Hypothalamus (tissue), 51 donors: ENCODE measurements at regions not wholly inside any gene's neighbourhood (a gene's known extent, or its start where the extent isn't known, plus 50 kb on each side); places are given as distances from the start of the nearest gene placed in this dataset.
"Not testable (repeated sequence)": the region's sequence is repeated elsewhere in the genome, so short reads cannot be mapped to it uniquely, and the experiment has no call there.

Experiments
- DNase-seq, 51 donors: peaks; one replicate each; lab custom pipeline; 2025; lab: John Stamatoyannopoulos, UW

DNA sequence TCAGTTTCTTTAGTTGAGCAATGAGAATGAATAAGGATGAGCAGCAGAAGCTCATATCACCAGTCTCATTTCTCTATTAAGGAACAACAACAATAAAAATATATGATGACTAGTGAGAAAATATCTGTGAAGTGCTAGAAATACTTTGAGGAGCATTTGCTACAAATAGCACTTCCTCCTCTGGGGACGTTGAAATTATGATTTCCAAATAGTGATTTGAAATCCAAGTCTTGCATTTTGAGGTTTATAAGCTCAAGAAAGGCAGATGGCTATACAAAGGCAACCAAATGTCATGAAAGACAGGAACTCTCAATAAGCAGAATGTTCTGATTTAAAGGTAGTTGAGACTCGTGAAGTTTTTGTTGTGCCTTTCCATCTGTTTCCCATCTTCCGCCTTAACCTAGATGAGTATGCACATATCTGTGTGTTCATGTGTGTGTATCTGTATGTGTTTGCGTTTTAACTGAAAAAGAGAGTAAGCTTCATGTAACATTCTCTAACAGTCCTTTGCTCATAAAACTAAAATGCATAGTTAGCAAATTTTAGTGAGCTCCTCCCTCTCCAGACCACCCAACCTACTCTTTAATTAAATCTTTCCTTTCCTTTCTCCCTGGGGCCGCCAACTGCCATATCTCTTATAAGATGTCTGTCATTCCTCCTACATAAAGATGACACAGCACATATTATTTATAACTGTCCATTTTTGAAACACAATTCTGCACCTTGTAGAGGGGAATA is 222.6 kb upstream of the RASGEF1B start:
- DNase-seq, result no peak

DNA sequence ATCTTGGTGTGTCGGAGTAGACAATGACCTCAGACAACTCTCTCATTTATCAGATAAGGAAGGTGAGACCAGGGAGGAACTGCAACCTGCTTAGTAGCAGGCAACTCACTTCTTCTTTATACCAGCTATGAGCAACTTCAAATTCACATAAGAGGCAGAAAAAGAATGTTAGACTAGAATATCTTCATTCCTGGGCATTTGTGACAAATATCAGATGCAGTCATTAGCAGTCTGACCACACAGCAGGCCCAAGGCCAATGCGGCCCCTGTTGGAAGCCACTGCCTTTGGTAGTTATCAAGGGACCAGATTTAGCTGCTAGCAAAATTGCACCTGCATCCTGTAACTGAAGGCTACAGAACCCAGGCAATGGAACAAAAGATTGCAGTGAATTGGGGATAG is 219.2 kb upstream of the RASGEF1B start:
- no peak for DNase-seq

DNA sequence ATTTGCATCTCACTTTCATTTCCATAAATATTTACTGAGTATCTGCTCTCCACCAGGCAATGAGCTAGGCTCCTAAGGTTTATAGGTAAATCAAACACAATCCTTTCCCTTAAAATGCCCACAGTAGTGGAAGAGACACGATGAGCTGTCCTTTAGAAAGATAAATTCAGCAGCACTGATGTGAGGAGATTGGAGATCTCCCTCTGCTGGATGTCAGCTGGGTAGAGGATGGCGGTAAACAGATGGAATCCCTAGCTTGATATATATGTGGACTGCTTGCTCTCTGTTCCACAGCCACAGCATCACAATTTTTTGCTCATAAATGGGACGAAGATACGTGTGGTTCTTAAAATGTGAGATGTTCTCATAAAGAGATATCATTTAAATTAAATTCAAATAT is 216.4 kb upstream of the RASGEF1B start:
- DNase-seq, result peak in 7 of 51 donors; percentile 1 to 23 (median 7)

DNA sequence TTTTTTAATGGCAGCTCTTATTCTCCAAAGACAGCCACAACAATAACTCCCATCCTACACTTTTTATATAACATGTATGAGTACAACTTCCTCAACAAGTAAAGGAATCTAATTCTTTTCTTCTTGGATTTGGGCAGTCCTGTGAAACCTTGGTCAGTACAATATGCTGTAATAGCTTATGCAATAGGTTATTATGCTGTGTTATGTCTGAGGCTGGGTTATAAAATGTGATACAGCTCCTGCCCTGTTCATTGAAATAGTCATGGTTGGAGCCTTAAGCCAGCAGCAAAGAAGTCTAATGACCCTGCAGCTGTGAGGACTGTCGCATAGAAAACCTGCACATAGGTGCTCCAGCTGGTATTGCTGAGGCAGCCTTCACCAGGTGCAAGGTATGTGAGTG is 215.8 kb upstream of the RASGEF1B start:
- no peak for DNase-seq

DNA sequence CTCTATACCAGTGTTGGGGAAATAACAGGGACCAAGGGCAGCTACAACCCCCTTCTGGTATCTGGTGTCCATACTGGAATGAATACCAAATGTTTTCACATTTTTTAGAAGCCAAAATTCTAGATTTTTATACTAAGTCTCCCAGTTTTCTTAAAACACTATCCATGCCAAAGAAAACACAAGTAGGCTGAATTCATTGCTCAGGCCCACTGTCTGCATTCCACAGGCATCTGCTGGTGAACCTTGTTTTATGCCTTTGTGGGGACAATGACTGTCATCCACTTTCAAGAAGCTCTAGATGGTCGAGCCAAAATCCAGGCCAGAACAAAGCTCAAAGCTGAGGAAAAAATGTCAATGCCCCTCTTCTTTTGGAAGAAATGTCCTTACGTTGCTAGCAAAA is 213.4 kb upstream of the RASGEF1B start:
- no peak for DNase-seq

DNA sequence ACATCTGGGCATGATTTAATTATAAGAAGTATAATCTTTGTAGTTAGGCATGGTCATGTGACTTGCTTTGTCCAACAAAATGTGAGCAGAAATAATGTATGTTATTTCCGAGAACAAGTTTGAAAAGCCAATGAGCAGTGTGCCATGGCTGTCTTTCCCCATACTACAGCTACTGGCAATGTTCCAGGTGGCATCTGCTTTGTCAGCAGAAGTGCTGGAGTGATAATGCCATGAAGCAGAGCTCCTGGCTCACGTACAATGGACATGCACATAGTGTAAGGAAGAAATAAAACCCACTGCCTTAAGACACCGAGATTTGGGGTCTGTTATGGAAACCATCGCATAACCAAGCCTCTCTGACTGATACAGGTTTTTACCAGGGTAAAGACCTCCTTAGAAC is 212.6 kb upstream of the RASGEF1B start:
- no peak for DNase-seq

DNA sequence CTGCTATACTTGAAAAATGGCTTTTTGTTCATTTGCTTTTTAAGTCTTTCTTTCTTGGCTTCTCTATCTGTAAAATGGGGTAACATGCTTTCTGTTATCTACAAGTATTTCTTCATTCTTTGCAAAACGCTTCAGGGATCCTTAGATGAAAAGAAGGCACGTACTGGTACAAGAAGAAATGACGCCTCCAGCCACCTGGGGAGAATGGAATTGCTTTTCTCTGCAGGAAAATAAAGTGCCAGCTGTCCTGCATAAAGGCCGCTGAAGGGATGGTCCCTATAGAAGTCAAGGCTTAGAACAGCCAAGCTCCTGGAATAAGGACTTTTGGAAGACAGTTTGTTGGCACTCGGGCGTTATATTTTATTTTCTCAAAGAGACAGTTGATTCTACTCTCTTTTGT is 210.8 kb upstream of the RASGEF1B start:
- no peak for DNase-seq

DNA sequence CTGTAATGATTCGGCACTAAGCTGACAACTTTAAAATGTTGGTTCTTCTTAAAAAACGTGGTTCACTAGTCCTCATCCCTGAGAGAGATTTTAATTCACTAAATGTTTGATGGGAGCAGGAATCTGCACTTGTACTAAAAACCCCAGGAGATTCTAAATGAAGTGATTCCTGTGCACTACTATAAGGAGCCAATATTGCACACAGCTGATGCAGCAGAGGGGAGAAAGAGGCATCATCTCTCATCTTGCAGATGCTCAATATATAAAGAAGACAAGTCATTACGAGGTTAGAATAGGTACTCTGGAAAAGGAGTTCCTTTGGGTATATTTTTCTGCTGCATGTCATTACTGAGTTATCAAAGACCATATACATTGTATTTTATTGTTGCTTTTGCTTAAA is 207.6 kb upstream of the RASGEF1B start:
- no peak for DNase-seq

DNA sequence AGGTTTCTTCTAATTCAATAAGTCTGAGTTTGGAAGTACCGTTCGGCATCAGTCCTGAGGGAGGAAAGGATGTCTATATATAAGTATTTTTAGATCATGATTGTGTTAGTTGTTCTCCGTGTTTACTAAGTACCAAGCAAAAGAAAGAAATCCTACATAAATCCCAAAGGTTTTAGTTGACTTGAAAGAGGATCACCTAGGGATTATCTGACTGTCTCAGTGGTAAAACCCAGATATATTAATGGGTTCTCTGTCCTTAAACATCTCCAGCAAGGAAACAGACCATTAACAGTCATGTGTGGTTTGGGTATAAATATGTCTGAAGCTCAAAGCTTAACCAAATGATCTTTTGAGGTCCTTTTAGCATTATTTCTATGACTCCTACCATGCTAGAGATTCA is 207.1 kb upstream of the RASGEF1B start:
- no peak for DNase-seq

DNA sequence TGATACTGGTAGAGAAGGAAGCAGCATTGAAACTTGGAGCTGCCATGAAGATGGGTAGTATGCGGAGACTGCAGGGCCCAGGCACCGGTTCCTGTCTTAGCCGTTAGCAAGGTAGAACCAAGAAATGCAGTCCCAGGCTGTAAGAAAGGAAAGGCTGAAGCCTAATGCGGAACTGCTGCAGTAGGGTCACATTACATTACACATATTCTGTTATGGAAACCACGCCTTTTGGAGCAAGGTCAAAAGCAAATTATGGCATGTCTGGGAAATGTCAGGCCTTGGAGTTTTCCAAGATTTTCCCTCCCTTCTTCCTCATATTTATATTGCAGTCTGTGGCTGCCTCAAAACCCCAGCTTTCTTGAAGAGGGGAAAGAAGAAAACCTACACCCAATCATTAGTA is 204.8 kb upstream of the RASGEF1B start:
- no peak for DNase-seq

DNA sequence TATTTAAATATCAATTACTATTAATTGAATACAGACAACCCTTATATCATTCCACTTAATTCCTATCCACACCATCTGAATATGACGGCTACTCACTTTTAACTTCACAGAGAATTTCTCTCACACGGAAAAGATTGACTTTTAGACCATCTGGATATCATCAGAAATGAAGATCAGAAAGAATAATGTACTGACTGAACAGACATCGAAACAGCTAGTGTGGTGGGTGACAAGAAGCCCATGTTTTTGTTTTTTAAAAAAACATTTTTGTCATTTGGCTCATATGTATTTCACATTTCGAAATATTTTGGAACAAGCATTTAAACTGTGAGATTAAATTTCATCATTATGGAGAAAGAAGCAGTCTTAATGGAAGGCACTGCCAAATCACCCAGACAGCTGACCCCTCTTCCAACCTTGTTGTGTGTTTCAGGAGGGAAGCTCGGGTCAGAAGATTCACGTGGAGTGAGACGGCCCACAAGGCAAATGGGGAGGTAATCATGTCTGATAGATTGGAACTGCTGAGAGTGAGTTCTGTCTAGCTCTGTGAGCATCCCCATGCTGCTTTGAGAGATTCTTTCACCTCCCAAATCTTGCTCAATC is 204.2 kb upstream of the RASGEF1B start:
- DNase-seq, result no peak

DNA sequence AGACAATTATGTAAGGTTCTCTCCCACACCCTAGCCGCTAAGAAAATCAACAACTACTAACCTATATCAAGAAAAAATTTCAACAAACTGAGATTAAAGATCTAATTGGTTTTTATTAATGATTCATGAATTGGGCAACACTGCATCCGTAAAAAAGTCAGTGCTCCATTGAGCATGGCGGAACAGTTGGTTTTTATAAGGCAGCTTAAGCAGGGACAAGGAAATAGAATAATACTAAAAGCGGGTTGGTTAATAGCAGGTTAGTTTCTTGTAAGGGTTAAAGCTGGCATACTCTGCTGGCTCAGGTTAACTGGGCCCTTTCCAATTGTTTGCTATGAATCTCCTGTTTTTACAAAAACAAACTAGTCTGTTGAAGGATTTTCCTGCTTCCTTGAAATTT is 202.3 kb upstream of the RASGEF1B start:
- no peak for DNase-seq

DNA sequence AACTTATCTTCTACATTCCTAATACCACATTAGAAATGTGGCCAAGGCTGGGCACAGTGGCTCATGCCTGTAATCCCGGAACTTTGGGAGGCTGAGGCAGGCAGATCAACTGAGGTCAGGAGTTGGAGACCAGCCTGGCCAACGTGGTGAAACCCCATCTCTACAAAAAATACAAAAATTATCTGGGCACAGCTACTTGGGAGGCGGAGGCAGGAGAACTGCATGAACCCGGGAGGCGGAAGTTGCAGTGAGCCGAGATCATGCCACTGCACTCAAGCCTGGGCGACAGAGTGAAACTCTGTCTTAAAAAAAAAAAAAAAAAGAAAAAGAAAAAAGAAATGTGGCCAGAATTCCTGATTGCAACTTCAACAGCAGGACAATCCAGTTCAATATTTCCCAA is 196.6 kb upstream of the RASGEF1B start:
- not testable (repeated sequence) for DNase-seq

DNA sequence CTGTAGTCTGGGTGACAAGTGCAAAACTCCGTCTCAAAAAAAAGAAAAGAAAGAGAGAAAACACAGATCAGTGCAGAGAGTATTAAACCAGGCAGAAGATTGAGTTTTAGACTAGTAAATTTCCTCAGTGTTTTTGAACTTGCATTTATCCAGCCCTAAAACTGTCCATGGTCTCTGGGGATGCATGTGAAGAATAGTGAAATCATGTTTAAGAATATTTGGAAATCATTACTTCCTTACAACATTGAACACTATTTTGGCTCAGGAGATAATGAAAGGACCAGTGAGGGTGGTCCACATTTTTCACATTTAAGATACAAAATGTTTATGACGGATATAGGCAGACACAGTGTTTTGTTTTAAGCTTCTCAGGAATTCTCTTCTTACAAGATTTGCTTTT is 195.8 kb upstream of the RASGEF1B start:
- DNase-seq, result no peak

DNA sequence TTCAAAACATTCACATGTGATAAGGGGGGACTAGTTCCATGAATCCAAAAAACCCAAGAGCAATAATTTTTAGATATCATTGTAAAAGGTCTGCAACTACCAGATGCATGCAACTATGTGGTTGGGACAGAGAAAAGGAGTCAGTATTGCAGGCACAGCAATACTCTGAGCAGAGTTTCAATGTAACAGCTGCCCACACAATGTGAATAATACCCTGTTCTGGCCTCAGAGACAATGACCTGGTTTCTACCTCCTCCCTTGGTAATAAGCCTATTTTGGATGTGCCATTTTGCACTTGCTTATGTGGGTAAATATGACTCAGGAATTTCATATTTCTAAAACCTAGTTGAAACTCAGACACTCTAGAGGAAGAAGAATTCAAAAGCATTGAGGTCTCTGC is 194.8 kb upstream of the RASGEF1B start:
- no peak for DNase-seq

DNA sequence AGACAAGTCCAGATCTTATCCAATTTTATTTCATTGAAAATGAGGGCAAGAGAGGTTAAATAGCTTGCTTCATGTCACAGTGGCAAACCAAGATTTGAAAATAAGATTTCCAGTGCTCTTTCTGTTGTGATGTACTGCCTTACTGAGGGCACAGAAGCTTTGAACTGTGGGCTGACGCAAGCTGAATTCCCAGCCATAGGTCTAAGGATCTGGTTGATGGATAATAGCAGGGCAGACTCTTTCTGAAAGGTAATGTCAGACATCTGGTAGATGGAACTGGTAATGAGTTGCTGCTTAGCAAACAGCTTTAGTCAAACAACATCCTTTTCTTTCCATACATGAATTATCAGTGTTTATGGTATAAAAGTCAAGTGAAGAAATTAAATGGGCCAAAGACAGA is 193.9 kb upstream of the RASGEF1B start:
- DNase-seq, result no peak

DNA sequence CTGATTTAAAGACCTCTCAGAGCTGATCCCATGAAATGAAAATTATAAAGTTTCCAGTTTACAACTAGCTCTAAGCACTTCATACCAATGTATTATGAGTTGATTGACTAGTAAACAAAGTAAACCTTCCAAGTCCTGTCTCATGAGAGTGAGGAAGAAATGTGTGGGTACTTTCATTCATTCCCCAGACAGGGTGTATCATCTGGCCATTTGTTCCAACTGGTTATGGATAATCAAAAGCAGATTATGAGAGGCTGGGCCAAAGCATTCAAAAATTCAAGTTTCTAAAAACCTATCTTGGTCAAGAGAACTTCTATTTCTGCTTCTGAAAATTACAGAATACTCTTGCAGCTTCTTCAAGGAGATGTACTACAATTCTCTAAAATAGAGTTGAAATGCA is 193.3 kb upstream of the RASGEF1B start:
- DNase-seq, result no peak

DNA sequence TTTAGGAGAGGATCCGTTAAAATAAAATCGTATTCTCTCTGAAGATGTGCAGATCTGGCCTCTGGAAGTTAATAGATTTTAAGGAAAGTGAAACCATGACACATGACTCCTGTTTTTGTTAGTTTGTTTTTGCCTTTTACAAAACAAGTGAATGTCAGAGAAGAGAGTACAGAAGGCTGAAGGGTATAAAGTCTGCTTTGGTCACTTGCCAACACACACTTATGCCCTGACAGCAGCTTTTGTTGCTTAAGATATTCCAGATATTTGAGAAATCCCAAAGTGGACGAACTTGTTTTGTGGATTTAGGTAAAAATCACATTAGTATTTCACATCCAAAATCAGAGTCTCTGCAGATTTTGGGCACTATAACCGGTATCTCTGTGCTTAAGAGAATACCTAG is 192.4 kb upstream of the RASGEF1B start:
- no peak for DNase-seq

DNA sequence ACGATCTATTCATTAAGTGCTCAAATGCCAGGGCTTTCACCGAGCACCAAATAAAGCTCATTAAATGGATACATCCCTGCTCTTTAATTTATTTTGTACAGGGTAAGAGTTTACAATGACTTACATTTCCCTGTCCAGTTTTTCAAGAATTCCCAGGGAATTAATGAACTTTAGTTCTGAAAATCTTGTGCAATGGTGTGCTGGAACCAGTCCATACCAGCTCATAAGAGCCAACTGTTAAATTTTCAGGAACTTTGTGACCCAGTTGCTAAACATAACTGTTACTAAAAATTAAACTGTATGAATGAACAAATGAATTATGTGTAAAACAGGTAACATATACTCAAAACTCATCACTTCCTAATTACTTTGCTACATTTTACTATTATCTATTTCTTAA is 191.7 kb upstream of the RASGEF1B start:
- no peak for DNase-seq

DNA sequence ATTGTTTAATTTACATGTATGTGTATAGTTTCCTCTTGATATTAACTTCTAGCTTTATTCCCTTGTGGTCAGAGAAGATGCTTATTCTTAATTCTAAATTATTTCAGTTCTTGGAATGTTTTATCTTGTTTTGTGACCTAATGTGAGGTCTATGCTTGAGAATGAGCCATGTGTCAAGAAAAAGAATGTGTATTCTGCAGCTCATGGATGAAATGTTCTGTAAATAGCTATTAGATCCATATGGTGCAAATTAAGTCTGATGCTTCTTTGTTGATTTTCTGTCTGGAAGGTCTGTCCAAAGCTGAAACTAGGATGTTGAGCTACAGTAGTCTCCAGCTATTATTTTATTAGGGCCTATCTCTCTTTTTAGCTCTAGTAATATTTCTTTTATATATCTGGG is 187.3 kb upstream of the RASGEF1B start:
- no peak for DNase-seq

DNA sequence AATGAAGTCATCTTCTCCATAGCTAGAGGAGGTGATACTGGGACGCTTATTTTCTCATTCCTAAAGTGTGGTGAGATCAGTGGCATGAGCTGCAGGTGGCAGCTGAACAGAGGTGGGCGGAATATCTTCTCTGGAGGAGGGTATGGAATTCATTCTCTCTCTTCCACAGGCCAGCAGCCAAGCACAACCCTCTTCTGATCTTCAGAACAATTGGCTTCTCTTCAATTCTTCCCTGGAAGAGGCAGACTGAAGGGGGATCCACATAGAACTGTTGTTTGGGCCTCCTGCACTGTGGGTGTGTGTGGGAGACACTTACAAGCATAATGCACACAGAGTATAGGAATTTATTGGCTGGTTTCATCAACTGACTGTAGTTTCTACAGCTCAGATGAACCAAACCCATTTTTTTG is 180.4 kb upstream of the RASGEF1B start:
- DNase-seq, result peak in 1 of 51 donors; percentile 38

DNA sequence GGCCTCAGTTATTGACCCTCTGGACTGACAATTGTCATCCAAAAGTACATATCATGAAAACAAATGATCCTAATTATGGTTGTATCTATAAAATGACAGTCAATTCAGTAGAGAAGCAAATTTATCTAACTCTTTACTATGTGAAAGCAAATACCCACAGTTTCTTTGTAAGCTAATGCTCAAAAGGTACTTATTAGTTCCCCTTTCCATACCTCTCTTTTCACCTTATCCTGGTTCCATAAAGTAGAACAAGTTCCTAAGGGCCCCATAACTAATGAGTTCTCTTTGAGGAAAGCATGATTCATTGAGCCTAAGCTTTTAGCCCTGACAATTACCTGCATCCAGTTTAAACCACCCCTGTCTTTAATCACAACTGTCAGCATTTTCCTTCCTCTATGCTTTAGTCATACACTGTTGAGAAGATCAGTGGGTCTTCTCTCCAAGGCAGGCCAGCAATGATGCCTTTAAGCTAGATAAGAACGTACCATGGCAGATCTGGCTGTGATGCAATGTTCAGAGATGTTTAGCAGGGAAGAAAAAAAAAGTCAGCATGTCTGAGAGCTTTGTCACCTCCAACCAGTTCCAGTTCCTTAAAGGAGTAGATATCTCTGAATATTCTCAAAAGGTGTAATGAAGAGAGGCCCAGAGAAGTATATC is 179.7 kb upstream of the RASGEF1B start:
- DNase-seq, result no peak
